ENCODE measurements at regions not wholly inside any gene's neighbourhood (a gene's known extent, or its start where the extent isn't known, plus 50 kb on each side); places are given as distances from the start of the nearest gene placed in this dataset.

DNA sequence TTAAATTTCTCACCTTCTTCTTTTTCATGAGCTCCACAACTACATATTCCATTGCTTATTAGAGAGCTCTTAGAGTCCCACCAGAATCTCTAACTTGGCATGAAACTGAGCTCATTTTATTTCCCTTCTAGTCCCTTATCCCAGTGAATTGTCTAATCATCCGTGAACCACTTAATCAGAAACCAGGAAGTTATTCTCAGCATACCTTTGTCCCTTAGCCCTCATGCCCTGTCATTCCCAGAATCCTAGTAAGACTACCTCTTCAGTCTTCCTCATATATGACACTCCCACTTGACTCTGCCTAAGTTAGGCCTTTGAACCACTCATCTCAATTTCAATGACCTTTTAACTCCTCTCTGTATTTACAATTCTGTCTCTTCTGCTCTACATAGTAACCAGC, 93.0 kb upstream of the PAPPA start:
- no peaks in the 10 kb centered on the region for H3K4me1 ChIP-seq (ENCODE audit: low read length)
- no peaks in the 10 kb centered on the region for H3K36me3 ChIP-seq (replicated peaks; ENCODE audit: insufficient read depth, low read length)
- DNase-seq, result no peak
- H3K9ac ChIP-seq (ENCODE audit: low read length), result no peak overlapping the region
- no peak overlapping the region for H3K27ac ChIP-seq (ENCODE audit: low read length)
- H3K9me2 ChIP-seq (replicated peaks; ENCODE audit: insufficient read depth, low read length), result no peaks in the 10 kb centered on the region
- H3K4me3 ChIP-seq (ENCODE audit: low read length), result no peak overlapping the region
- H3K27me3 ChIP-seq (replicated peaks; ENCODE audit: insufficient read depth, low read length), result no peaks in the 10 kb centered on the region
- no peak overlapping the region for H2AFZ ChIP-seq (ENCODE audit: low read length)
- H4K20me1 ChIP-seq (ENCODE audit: insufficient read depth, low read length), result no peaks in the 10 kb centered on the region
- H3K9me3 ChIP-seq (replicated peaks; ENCODE audit: insufficient read depth, low read length), result no peaks in the 10 kb centered on the region; the same call in 1 of the 2 replicates
- H3K4me2 ChIP-seq (ENCODE audit: low read depth, low read length), result no peak overlapping the region
- no peak for TF ChIP-seq EZH2phosphoT487 (IDR thresholded peaks at IDR 0.05; ENCODE audit: low read length)
- TF ChIP-seq EZH2 (optimal IDR thresholded peaks at IDR 0.05; ENCODE audit: low read depth, low read length), result no peak
- TF ChIP-seq CTCF (IDR thresholded peaks at IDR 0.05; ENCODE audit: low read length), result no peak
- no peaks in the 10 kb centered on the region for H3K79me2 ChIP-seq (ENCODE audit: low read length)
- no peaks in the 10 kb centered on the region for H3F3A ChIP-seq (ENCODE audit: insufficient read depth, low read length)

GRCh38 chr9:116061546-116062205, 91.9 kb upstream of the PAPPA start:
- no peaks in the 10 kb centered on the region for H3K27me3 ChIP-seq (replicated peaks; ENCODE audit: insufficient read depth, low read length)
- H3K4me3 ChIP-seq (ENCODE audit: low read length), result no peak overlapping the region
- H2AFZ ChIP-seq (ENCODE audit: low read length), result no peak overlapping the region
- H4K20me1 ChIP-seq (ENCODE audit: insufficient read depth, low read length), result no peaks in the 10 kb centered on the region
- no peak overlapping the region for H3K27ac ChIP-seq (ENCODE audit: low read length)
- H3F3A ChIP-seq (ENCODE audit: insufficient read depth, low read length), result no peaks in the 10 kb centered on the region
- DNase-seq, result no peak
- H3K9me3 ChIP-seq (replicated peaks; ENCODE audit: insufficient read depth, low read length), result no peaks in the 10 kb centered on the region; the same call in 1 of the 2 replicates
- TF ChIP-seq EZH2 (optimal IDR thresholded peaks at IDR 0.05; ENCODE audit: low read depth, low read length) (no peak), EZH2phosphoT487 (IDR thresholded peaks at IDR 0.05; ENCODE audit: low read length) (no peak), CTCF (IDR thresholded peaks at IDR 0.05; ENCODE audit: low read length) (no peak)
- H3K4me2 ChIP-seq (ENCODE audit: low read depth, low read length), result no peak overlapping the region
- no peaks in the 10 kb centered on the region for H3K36me3 ChIP-seq (replicated peaks; ENCODE audit: insufficient read depth, low read length)
- no peaks in the 10 kb centered on the region for H3K4me1 ChIP-seq (ENCODE audit: low read length)
- H3K9ac ChIP-seq (ENCODE audit: low read length), result no peak overlapping the region
- H3K9me2 ChIP-seq (replicated peaks; ENCODE audit: insufficient read depth, low read length), result no peaks in the 10 kb centered on the region
- no peaks in the 10 kb centered on the region for H3K79me2 ChIP-seq (ENCODE audit: low read length)

GRCh38 chr9:116062206-116062550, 91.4 kb upstream of the PAPPA start:
- Histone ChIP-seq H3K4me1 (ENCODE audit: low read length) (no peaks in the 10 kb centered on the region), H3K79me2 (ENCODE audit: low read length) (no peaks in the 10 kb centered on the region), H2AFZ (ENCODE audit: low read length) (no peak overlapping the region), H3K4me3 (ENCODE audit: low read length) (no peak overlapping the region), H3K9me3 (replicated peaks; ENCODE audit: insufficient read depth, low read length) (no peaks in the 10 kb centered on the region; the same call in 1 of the 2 replicates), H3K36me3 (replicated peaks; ENCODE audit: insufficient read depth, low read length) (no peaks in the 10 kb centered on the region), H3K9ac (ENCODE audit: low read length) (no peak overlapping the region), H3F3A (ENCODE audit: insufficient read depth, low read length) (no peaks in the 10 kb centered on the region), H4K20me1 (ENCODE audit: insufficient read depth, low read length) (no peaks in the 10 kb centered on the region), H3K27me3 (replicated peaks; ENCODE audit: insufficient read depth, low read length) (no peaks in the 10 kb centered on the region), H3K4me2 (ENCODE audit: low read depth, low read length) (no peak overlapping the region), H3K9me2 (replicated peaks; ENCODE audit: insufficient read depth, low read length) (no peaks in the 10 kb centered on the region), H3K27ac (ENCODE audit: low read length) (no peak overlapping the region)
- no peak for DNase-seq
- TF ChIP-seq EZH2phosphoT487 (IDR thresholded peaks at IDR 0.05; ENCODE audit: low read length), result no peak
- no peak for TF ChIP-seq CTCF (IDR thresholded peaks at IDR 0.05; ENCODE audit: low read length)
- TF ChIP-seq EZH2 (optimal IDR thresholded peaks at IDR 0.05; ENCODE audit: low read depth, low read length), result no peak
